ENCODE measurements at regions not wholly inside any gene's neighbourhood (a gene's known extent, or its start where the extent isn't known, plus 50 kb on each side); places are given as distances from the start of the nearest gene placed in this dataset.

GRCh38 chr3:101119535-101119934 is 126.3 kb upstream of the ABI3BP start:
- in situ Hi-C loops (cut with MboI) (no loop called here), intact Hi-C loops (cut with micrococcal nuclease; ENCODE audit: unreplicated experiment) (no loop called here)
- FAIRE-seq (no peak), DNase-seq (ENCODE audit: low read depth, low spot score) (no peak), ATAC-seq (no peak)
- no peak for TF ChIP-seq SMARCA5 (IDR thresholded peaks at IDR 0.05)
- no peak for TF ChIP-seq IRF3 (IDR thresholded peaks at IDR 0.05)
- no peak for TF ChIP-seq YBX1 (IDR thresholded peaks at IDR 0.05)
- TF ChIP-seq ZNF217 (IDR thresholded peaks at IDR 0.05) = no peak
- TF ChIP-seq SREBF2 (IDR thresholded peaks at IDR 0.05; ENCODE audit: low read length) = no peak
- no peak for TF ChIP-seq LARP7 (IDR thresholded peaks at IDR 0.05)
- TF ChIP-seq ZNF24 (IDR thresholded peaks at IDR 0.05) = no peak
- TF ChIP-seq MXI1 (IDR thresholded peaks at IDR 0.05; ENCODE audit: low read depth, low read length) = no peak
- TF ChIP-seq CHD4 (IDR thresholded peaks at IDR 0.05) = no peak
- no peak for TF ChIP-seq YY1 (IDR thresholded peaks at IDR 0.05; ENCODE audit: low read depth, low read length)
- Histone ChIP-seq H3K9me3 (replicated peaks; ENCODE audit: control insufficient read depth, insufficient read depth, low read length) (no peaks in the 10 kb centered on the region), H3K9ac (ENCODE audit: control insufficient read depth, insufficient read depth, low read length) (no peak overlapping the region), H4K20me1 (ENCODE audit: control insufficient read depth, insufficient read depth) (no peaks in the 10 kb centered on the region), H3K4me1 (ENCODE audit: control insufficient read depth, insufficient read depth, low read length) (no peaks in the 10 kb centered on the region), H3K4me2 (ENCODE audit: control insufficient read depth, insufficient read depth) (no peak overlapping the region), H2AFZ (ENCODE audit: control insufficient read depth, low read depth, low read length) (no peak overlapping the region), H3K27ac (ENCODE audit: control insufficient read depth, insufficient read depth) (no peak overlapping the region), H3K36me3 (ENCODE audit: control insufficient read depth in 2 of 2, insufficient read depth in 2 of 2, low read length in 1 of 2) (no peaks in the 10 kb centered on the region), H3K79me2 (ENCODE audit: control insufficient read depth, insufficient read depth, low read length) (no peaks in the 10 kb centered on the region), H3K27me3 (replicated peaks in 1 of 2; ENCODE audit: control insufficient read depth in 2 of 2, insufficient read depth in 2 of 2, low read length in 1 of 2) (no peaks in the 10 kb centered on the region), H3K4me3 (no peak overlapping the region)
- WGBS (ENCODE audit: insufficient coverage, insufficient replicate concordance, low lambda C conversion rate, missing lambda C conversion rate) = 10% methylated on average over 3 of the region's 3 CpGs
- POLR2A ChIA-PET = no interaction called here
- SMC1A ChIA-PET (ENCODE audit: uncharacterized antibody, unreplicated experiment) = no interaction called here
- BruUV-seq (replicated peaks) = no TSS peak
- CTCF ChIA-PET = no interaction called here
- RAD21 ChIA-PET (ENCODE audit: unreplicated experiment) = no interaction called here

DNA sequence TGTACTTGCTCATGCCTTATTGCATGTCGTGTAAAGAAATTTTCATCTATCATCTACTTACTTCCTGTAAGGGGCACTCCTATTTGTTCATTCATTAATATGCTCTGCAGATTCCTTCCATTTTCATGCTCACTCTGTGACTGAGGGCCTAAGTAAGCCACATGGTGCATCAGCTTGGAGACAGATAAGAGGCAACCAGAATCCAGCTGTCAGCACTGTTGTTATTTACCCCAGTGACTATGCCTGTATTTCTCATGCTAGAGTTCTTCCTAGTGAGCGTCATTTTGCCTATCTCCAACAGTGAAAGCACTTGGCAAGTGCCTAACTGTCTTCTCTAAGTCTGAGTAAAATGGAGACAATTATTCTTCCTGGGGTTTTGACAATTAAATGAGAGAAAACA is 124.8 kb upstream of the ABI3BP start:
- no peaks in the 10 kb centered on the region for H3K79me2 ChIP-seq (ENCODE audit: control insufficient read depth, insufficient read depth, low read length)
- no TSS peak for BruUV-seq (replicated peaks)
- H3K4me2 ChIP-seq (ENCODE audit: control insufficient read depth, insufficient read depth) = no peak overlapping the region
- TF ChIP-seq USF2 (IDR thresholded peaks at IDR 0.05; ENCODE audit: borderline replicate concordance, low read depth, low read length) (no peak), FOXM1 (IDR thresholded peaks at IDR 0.05; ENCODE audit: low read depth, low read length) (no peak), MLLT1 (IDR thresholded peaks at IDR 0.05) (no peak), BHLHE40 (IDR thresholded peaks at IDR 0.05; ENCODE audit: borderline replicate concordance in 1 of 2, low read depth in 2 of 2, low read length in 1 of 2) (no peak), KDM1A (IDR thresholded peaks at IDR 0.05; ENCODE audit: borderline replicate concordance) (no peak), STAT1 (conservative IDR thresholded peaks at IDR 0.05) (no peak)
- H3K9me3 ChIP-seq (replicated peaks; ENCODE audit: control insufficient read depth, insufficient read depth, low read length) = no peaks in the 10 kb centered on the region
- intact Hi-C loops (cut with micrococcal nuclease; ENCODE audit: unreplicated experiment) = no loop called here
- in situ Hi-C loops (cut with MboI) = no loop called here
- POLR2A ChIA-PET = no interaction called here
- no peaks in the 10 kb centered on the region for H3K36me3 ChIP-seq (ENCODE audit: control insufficient read depth in 2 of 2, insufficient read depth in 2 of 2, low read length in 1 of 2)
- no peaks in the 10 kb centered on the region for H3K4me1 ChIP-seq (ENCODE audit: control insufficient read depth, insufficient read depth, low read length)
- no peaks in the 10 kb centered on the region for H4K20me1 ChIP-seq (ENCODE audit: control insufficient read depth, insufficient read depth)
- ATAC-seq = no peak
- SMC1A ChIA-PET (ENCODE audit: uncharacterized antibody, unreplicated experiment) = interaction anchor here (0.6 kb wide), 1 partner anchor 279 kb away, joined by 3 read pairs; no protein-coding TSS in a partner anchor
- no peak overlapping the region for H3K9ac ChIP-seq (ENCODE audit: control insufficient read depth, insufficient read depth, low read length)
- FAIRE-seq = no peak
- WGBS (ENCODE audit: insufficient coverage, insufficient replicate concordance, low lambda C conversion rate, missing lambda C conversion rate) = 13% methylated on average over 2 of the region's 2 CpGs
- H3K27me3 ChIP-seq (replicated peaks in 1 of 2; ENCODE audit: control insufficient read depth in 2 of 2, insufficient read depth in 2 of 2, low read length in 1 of 2) = no peaks in the 10 kb centered on the region
- no peak overlapping the region for H2AFZ ChIP-seq (ENCODE audit: control insufficient read depth, low read depth, low read length)
- H3K27ac ChIP-seq (ENCODE audit: control insufficient read depth, insufficient read depth) = no peak overlapping the region
- no peak overlapping the region for H3K4me3 ChIP-seq
- CTCF ChIA-PET = no interaction called here
- RAD21 ChIA-PET (ENCODE audit: unreplicated experiment) = no interaction called here
- DNase-seq (ENCODE audit: low read depth, low spot score) = no peak

Measured in GM12878 (cell line).